ENCODE measurements at regions not wholly inside any gene's neighbourhood (a gene's known extent, or its start where the extent isn't known, plus 50 kb on each side); places are given as distances from the start of the nearest gene placed in this dataset.

DNA sequence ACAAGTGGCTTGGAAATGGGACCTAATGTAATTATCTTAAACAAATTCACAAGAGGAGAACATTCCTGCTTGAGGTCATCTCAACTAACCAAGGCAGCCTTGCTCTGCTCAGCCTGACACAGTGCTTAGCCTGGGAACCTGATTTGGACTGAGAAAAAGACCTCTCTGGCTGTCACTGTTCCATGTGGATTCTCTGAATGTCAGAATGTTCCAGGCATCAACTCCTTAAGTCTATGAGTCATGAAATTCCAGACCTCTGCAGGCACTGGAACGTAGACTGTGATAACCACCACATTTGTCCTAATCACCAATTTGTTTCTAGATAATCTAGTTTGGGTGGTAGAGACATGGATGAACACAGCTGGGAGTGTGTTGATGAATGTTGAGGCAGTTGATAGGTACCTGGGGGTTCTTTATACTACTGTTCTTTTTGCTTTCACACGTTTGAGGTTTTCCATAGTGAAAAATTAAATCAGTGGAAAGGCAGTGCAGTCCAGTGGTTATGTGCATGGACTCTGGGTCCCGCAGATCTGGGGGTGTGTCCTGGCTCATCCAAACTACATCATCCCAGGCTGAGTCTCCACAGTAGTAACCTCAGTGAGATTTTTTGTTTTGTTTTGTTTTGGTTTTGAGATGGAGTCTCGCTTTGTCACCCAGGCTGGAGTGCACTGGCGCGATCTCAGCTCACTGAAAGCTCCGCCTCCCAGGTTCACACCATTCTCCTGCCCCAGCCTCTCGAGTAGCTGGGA is 269.6 kb downstream of the MN1 start:
- no peak for TF ChIP-seq POLR2A (IDR thresholded peaks at IDR 0.05)
- TF ChIP-seq, protein P1, sequence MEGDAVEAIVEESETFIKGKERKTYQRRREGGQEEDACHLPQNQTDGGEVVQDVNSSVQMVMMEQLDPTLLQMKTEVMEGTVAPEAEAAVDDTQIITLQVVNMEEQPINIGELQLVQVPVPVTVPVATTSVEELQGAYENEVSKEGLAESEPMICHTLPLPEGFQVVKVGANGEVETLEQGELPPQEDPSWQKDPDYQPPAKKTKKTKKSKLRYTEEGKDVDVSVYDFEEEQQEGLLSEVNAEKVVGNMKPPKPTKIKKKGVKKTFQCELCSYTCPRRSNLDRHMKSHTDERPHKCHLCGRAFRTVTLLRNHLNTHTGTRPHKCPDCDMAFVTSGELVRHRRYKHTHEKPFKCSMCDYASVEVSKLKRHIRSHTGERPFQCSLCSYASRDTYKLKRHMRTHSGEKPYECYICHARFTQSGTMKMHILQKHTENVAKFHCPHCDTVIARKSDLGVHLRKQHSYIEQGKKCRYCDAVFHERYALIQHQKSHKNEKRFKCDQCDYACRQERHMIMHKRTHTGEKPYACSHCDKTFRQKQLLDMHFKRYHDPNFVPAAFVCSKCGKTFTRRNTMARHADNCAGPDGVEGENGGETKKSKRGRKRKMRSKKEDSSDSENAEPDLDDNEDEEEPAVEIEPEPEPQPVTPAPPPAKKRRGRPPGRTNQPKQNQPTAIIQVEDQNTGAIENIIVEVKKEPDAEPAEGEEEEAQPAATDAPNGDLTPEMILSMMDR (IDR thresholded peaks at IDR 0.05 in 4 of 5, conservative IDR thresholded peaks at IDR 0.05 in 1 of 5), result no peak

Data from gastrocnemius medialis (tissue), 4 donors.